ENCODE measurements at regions not wholly inside any gene's neighbourhood (a gene's known extent, or its start where the extent isn't known, plus 50 kb on each side); places are given as distances from the start of the nearest gene placed in this dataset.

GRCh38 chr15:61605343-61605742 lies 376.2 kb upstream of the RORA start:
- TF ChIP-seq CTCF (IDR thresholded peaks at IDR 0.05) = no peak
- no peak for TF ChIP-seq POLR2A (IDR thresholded peaks at IDR 0.05)

All from uterus (tissue), 2 donors.